ENCODE measurements at regions not wholly inside any gene's neighbourhood (a gene's known extent, or its start where the extent isn't known, plus 50 kb on each side); places are given as distances from the start of the nearest gene placed in this dataset.

DNA sequence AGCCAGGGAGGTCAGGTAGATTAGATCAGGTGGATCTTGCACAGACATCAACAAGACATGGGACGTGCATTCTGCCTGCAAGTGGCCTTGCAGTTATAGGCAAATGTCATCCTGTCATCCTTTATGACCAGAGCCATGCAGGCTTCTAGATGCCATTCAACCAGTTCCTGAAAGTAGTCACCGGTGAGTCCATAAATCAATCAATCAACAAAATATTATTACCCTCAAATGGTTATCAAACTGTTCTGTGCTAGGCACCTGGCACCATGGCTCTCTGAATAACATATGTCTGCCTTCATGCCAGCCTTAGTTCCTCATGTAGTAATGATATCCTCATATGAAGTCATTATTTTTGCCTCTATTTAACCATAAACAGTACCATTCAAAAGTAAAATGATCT is 146.9 kb downstream of the TOMM20 start:
- peaks cover 50% of the 10 kb centered on the region for H3K4me1 ChIP-seq (ENCODE audit: control insufficient read depth, insufficient read depth, low read length, poor library complexity, severe bottlenecking)
- DNase-seq, result no peak
- no peaks in the 10 kb centered on the region for H3K27me3 ChIP-seq (replicated peaks; ENCODE audit: control insufficient read depth, insufficient read depth, low read length, poor library complexity, severe bottlenecking)
- no peak overlapping the region for H3K27ac ChIP-seq (ENCODE audit: insufficient read depth, low read length, poor library complexity, severe bottlenecking)
- H3K36me3 ChIP-seq (ENCODE audit: control insufficient read depth, insufficient read depth, low read length), result no peaks in the 10 kb centered on the region
- H3K9me3 ChIP-seq (ENCODE audit: control insufficient read depth, low read length), result no peaks in the 10 kb centered on the region
- no peak overlapping the region for H3K4me3 ChIP-seq (ENCODE audit: insufficient read depth, low read depth, low read length, poor library complexity, severe bottlenecking)

DNA sequence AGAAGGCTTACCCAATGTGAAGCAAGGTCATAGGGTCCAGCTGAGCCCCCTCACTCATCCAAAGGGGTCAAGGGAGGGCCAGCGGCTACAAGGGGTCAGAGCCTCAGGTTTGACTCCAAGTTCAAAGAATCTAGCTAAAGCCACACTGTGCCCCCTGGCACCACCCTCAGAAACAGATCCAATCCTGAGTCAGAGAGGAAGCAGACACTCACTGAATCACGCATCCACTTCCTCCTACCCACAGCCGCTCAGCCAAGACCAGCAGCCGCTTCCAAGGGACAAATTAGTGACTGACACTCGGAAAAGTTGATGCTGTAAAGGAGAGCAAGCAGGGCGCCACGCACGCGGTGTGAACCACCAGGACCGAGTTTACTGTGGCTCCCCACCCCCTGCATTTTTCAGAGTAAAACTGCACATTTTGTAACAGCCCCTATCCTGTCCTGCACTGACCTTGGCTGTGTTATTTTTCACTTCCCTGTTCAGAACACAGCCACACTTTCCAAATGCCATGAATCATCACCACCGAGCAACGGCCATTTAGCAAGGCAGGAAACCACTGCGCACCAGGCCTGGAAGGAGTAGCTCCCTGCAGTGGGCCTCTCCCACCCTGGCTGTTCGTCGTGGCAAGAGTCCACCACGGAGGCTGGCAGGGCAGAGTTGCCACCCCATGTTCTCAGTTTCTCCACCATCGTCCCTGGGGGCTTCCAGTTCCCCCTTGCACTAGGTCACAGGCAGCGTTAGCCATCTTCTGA is 147.8 kb downstream of the TOMM20 start:
- Histone ChIP-seq H3K27ac (ENCODE audit: insufficient read depth, low read length, poor library complexity, severe bottlenecking) (peak overlapping the region; percentile 87), H3K36me3 (ENCODE audit: control insufficient read depth, insufficient read depth, low read length) (no peaks in the 10 kb centered on the region), H3K4me1 (ENCODE audit: control insufficient read depth, insufficient read depth, low read length, poor library complexity, severe bottlenecking) (peaks cover 46% of the 10 kb centered on the region), H3K4me3 (ENCODE audit: insufficient read depth, low read depth, low read length, poor library complexity, severe bottlenecking) (no peak overlapping the region), H3K27me3 (replicated peaks; ENCODE audit: control insufficient read depth, insufficient read depth, low read length, poor library complexity, severe bottlenecking) (no peaks in the 10 kb centered on the region), H3K9me3 (ENCODE audit: control insufficient read depth, low read length) (no peaks in the 10 kb centered on the region)
- DNase-seq, result peak; percentile 36 to 63 (median 59)

DNA sequence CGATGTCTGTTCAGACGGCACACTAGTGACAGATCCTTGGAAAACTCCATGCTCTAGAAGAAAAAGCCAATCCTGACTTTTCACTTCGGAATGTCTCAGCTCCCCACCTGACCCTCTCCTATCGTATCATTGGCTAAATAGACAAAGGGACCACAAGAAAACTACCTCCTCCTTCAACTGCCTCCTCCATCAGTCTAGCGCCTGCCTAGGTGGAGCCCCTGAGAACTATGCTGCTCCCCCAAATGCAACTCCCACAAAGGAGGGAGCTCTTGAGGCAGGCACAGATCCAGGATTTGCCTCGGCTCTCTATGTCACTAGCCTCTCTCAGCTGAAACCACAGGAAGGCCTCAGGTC is 148.4 kb downstream of the TOMM20 start:
- Histone ChIP-seq H3K9me3 (ENCODE audit: control insufficient read depth, low read length) (no peaks in the 10 kb centered on the region), H3K4me1 (ENCODE audit: control insufficient read depth, insufficient read depth, low read length, poor library complexity, severe bottlenecking) (peaks cover 46% of the 10 kb centered on the region), H3K4me3 (ENCODE audit: insufficient read depth, low read depth, low read length, poor library complexity, severe bottlenecking) (no peak overlapping the region), H3K27me3 (replicated peaks; ENCODE audit: control insufficient read depth, insufficient read depth, low read length, poor library complexity, severe bottlenecking) (no peaks in the 10 kb centered on the region), H3K36me3 (ENCODE audit: control insufficient read depth, insufficient read depth, low read length) (no peaks in the 10 kb centered on the region), H3K27ac (ENCODE audit: insufficient read depth, low read length, poor library complexity, severe bottlenecking) (peak overlapping the region; percentile 87)
- no peak for DNase-seq

- H3K4me3 ChIP-seq (ENCODE audit: insufficient read depth, low read depth, low read length, poor library complexity, severe bottlenecking), result no peak overlapping the region
- DNase-seq, result no peak
- H3K36me3 ChIP-seq (ENCODE audit: control insufficient read depth, insufficient read depth, low read length), result no peaks in the 10 kb centered on the region
- no peaks in the 10 kb centered on the region for H3K27me3 ChIP-seq (replicated peaks; ENCODE audit: control insufficient read depth, insufficient read depth, low read length, poor library complexity, severe bottlenecking)
- peak overlapping the region; percentile 87 for H3K27ac ChIP-seq (ENCODE audit: insufficient read depth, low read length, poor library complexity, severe bottlenecking)
- H3K9me3 ChIP-seq (ENCODE audit: control insufficient read depth, low read length), result no peaks in the 10 kb centered on the region
- H3K4me1 ChIP-seq (ENCODE audit: control insufficient read depth, insufficient read depth, low read length, poor library complexity, severe bottlenecking), result peaks cover 46% of the 10 kb centered on the region
Observed at GRCh38 chr1:234979296-234980279, 149.0 kb downstream of the TOMM20 start.

DNA sequence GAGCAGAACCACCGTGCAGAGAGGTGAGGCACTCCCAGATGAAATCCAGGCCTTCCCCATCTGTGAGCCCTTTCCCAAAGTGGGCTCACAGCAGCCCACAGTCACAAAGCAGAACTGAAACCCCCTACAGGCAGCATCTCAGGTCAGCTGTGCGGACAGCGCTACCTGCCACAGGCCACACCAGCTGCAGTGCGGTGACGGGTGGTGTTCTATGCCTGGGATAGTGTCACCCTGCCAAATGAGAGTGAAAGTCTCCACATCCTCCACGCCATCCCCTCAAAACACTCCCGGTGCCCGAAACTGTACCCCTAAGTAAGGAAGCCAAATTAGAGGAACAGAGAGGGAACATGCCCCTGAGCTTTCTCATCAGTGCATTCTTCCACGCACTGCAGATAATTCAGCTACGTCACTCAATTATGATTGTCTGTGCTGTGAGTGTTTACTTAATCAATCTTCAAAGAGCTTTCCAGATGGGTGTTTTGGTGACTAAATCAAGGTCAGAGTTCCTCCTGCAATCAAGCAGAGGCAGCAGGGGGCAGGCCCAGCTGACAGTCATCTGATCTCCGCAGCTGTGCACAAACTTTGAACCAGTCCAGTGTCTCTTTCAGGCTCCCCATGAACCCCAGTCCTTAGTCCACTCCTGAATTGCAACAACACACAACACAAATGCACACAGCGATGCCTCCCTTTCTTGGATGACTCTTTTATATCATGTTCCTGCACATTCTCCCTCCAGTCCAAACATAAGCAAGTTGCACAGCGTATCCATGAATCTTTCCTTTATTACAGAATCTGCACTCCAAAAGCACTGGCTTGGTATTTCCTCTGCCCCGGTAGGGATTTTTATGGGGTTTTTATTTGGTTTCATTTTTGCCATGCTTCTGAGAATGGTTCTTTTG is 150.0 kb downstream of the TOMM20 start:
- DNase-seq, result peak; percentile 38 to 64 (median 46)
- Histone ChIP-seq H3K27ac (ENCODE audit: insufficient read depth, low read length, poor library complexity, severe bottlenecking) (peak overlapping the region; percentile 87), H3K4me3 (ENCODE audit: insufficient read depth, low read depth, low read length, poor library complexity, severe bottlenecking) (peak overlapping the region; percentile 1), H3K27me3 (replicated peaks; ENCODE audit: control insufficient read depth, insufficient read depth, low read length, poor library complexity, severe bottlenecking) (no peaks in the 10 kb centered on the region), H3K36me3 (ENCODE audit: control insufficient read depth, insufficient read depth, low read length) (no peaks in the 10 kb centered on the region), H3K4me1 (ENCODE audit: control insufficient read depth, insufficient read depth, low read length, poor library complexity, severe bottlenecking) (peaks cover 43% of the 10 kb centered on the region), H3K9me3 (ENCODE audit: control insufficient read depth, low read length) (no peaks in the 10 kb centered on the region)

- no peaks in the 10 kb centered on the region for H3K27me3 ChIP-seq (replicated peaks; ENCODE audit: control insufficient read depth, insufficient read depth, low read length, poor library complexity, severe bottlenecking)
- peaks cover 44% of the 10 kb centered on the region for H3K4me1 ChIP-seq (ENCODE audit: control insufficient read depth, insufficient read depth, low read length, poor library complexity, severe bottlenecking)
- H3K4me3 ChIP-seq (ENCODE audit: insufficient read depth, low read depth, low read length, poor library complexity, severe bottlenecking), result peak overlapping the region; percentile 1
- peak overlapping the region; percentile 87 for H3K27ac ChIP-seq (ENCODE audit: insufficient read depth, low read length, poor library complexity, severe bottlenecking)
- no peaks in the 10 kb centered on the region for H3K36me3 ChIP-seq (ENCODE audit: control insufficient read depth, insufficient read depth, low read length)
- no peaks in the 10 kb centered on the region for H3K9me3 ChIP-seq (ENCODE audit: control insufficient read depth, low read length)
- DNase-seq, result peak in 1 of 3 donors; percentile 44
Observed at GRCh38 chr1:234977875-234978396, 150.7 kb downstream of the TOMM20 start.

DNA sequence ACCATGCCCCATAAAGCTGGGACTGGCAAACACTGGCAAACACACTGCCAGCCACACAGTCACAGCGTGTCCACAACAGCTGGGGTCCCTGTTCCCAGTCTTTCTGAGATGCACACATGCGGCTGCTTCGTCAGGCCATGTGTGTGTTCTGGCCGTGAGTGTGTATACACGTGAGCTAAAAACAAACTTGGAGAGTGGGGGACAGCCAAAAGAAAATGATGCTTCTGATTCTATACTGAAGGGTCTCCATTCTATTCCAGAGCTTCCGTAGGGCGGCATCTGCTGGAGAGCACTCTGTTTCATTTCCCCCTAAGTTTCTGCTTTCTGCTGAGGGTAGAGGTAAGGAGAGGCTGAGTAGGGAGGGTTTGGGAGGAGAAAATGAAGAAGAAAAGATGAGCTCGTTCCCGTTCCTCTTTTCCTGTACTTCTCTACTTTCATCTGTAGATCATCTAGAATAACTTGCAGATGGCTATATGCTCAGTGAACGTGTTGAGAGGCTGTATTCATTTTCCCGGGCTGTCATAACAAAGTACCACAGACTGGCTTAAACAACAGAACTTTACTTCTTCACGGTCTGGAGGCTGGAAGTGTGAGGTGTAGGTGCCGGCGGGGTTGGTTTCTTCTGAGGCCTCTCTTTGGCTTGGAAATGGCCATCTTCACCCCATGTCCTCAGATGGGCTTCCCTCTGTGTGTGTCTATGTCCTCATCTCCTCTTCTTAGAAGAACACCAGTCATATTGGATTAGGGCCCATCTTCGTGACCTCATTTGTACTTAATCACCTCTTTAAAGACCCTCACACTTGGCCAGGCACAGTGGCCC is 151.6 kb downstream of the TOMM20 start:
- no peak overlapping the region for H3K4me3 ChIP-seq (ENCODE audit: insufficient read depth, low read depth, low read length, poor library complexity, severe bottlenecking)
- H3K4me1 ChIP-seq (ENCODE audit: control insufficient read depth, insufficient read depth, low read length, poor library complexity, severe bottlenecking), result peaks cover 53% of the 10 kb centered on the region
- H3K27ac ChIP-seq (ENCODE audit: insufficient read depth, low read length, poor library complexity, severe bottlenecking), result no peak overlapping the region
- no peaks in the 10 kb centered on the region for H3K36me3 ChIP-seq (ENCODE audit: control insufficient read depth, insufficient read depth, low read length)
- H3K9me3 ChIP-seq (ENCODE audit: control insufficient read depth, low read length), result no peaks in the 10 kb centered on the region
- no peak for DNase-seq
- no peaks in the 10 kb centered on the region for H3K27me3 ChIP-seq (replicated peaks; ENCODE audit: control insufficient read depth, insufficient read depth, low read length, poor library complexity, severe bottlenecking)

DNA sequence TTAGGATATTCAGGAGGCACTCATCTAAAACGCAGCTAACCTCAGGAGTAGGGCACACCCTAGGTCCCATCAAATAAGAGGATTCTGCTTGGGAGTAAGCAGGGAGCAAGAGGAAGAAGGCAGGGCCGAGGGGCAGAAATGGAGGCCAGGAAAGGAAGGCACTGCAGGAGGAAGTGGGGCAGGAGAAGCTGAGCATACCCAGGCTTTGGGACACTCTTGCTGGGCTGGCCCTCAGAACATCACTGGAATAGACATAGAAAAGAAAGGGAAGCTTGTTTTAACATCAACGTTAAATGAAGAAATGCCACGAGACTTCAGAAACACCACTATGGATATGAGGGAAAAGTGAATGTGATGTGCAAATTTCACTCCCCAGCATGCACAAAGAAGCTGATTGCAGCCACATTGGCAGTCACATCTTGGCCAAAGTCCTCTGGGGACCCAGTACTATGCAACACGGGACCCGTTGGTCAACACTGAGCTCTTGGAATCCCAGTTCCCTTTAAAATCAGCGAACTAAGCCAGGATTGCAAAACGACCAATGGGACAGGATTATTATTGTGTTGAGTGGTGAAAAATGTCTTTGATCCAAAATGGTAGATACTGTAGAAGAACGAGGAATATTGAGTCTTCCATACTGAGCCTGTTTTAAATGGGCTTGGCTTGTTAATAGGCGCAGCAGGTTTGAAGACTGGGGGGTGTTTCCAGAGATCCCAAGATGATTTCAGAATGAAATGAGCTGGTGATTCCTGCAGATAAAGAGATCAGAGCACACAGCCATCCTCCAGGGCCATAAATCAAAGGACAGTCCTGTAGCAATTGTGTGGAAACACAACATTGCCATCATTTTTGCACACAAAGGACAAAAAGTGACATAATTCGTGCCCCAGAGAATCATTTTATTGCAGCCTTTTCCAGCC is 152.4 kb downstream of the TOMM20 start:
- Histone ChIP-seq H3K4me1 (ENCODE audit: control insufficient read depth, insufficient read depth, low read length, poor library complexity, severe bottlenecking) (peaks cover 58% of the 10 kb centered on the region), H3K27ac (ENCODE audit: insufficient read depth, low read length, poor library complexity, severe bottlenecking) (no peak overlapping the region)
- DNase-seq, result no peak

More for the DNA sequence above, 152.4 kb downstream of the TOMM20 start:
- no peaks in the 10 kb centered on the region for H3K27me3 ChIP-seq (replicated peaks; ENCODE audit: control insufficient read depth, insufficient read depth, low read length, poor library complexity, severe bottlenecking)
- no peak overlapping the region for H3K4me3 ChIP-seq (ENCODE audit: insufficient read depth, low read depth, low read length, poor library complexity, severe bottlenecking)
- no peaks in the 10 kb centered on the region for H3K9me3 ChIP-seq (ENCODE audit: control insufficient read depth, low read length)
- H3K36me3 ChIP-seq (ENCODE audit: control insufficient read depth, insufficient read depth, low read length), result no peaks in the 10 kb centered on the region

All from effector memory CD4-positive, alpha-beta T cell (primary cell).